Stomach (tissue), 4 donors: ENCODE measurements at regions not wholly inside any gene's neighbourhood (a gene's known extent, or its start where the extent isn't known, plus 50 kb on each side); places are given as distances from the start of the nearest gene placed in this dataset.

Source experiments
- CTCF ChIP-seq, 7 experiments: fragments of 450-650 bp in 4 of 7; fragments of 200-600 bp in 3 of 7; sonication (generic) in 3 of 7; IDR thresholded peaks; one replicate each; pipeline ENCODE4 v1.5.1; 2016 to 2019; ENCODE audit warnings: antibody characterized with exemption in 7 of 7, control low read depth in 2 of 7, mild to moderate bottlenecking in 1 of 7
- EP300 ChIP-seq: sonication (generic); formaldehyde crosslinking; IDR thresholded peaks from one replicate; pipeline ENCODE4 v1.6.1; 2017; ENCODE audit warnings: antibody characterized with exemption
- POLR2A ChIP-seq, 4 donors: fragments of 450-650 bp; IDR thresholded peaks; one replicate each; pipeline ENCODE4 v1.6.1; 2016; ENCODE audit warnings: antibody characterized with exemption in 4 of 4, control low read depth in 2 of 4, mild to moderate bottlenecking in 1 of 4, moderate library complexity in 1 of 4
- POLR2AphosphoS5 ChIP-seq, 3 donors: sonication (generic); formaldehyde crosslinking; IDR thresholded peaks; one replicate each; pipeline ENCODE4 v1.6.1; 2016; ENCODE audit warnings: antibody characterized with exemption in 3 of 3

- no peak for TF ChIP-seq CTCF (IDR thresholded peaks at IDR 0.05)
- no peak for TF ChIP-seq POLR2A (IDR thresholded peaks at IDR 0.05)
- no peak for TF ChIP-seq POLR2AphosphoS5 (IDR thresholded peaks at IDR 0.05)
- no peak for TF ChIP-seq EP300
Observed at GRCh38 chr3:177307826-177308225, 110.5 kb upstream of the TBL1XR1 start.
